ENCODE measurements at regions not wholly inside any gene's neighbourhood (a gene's known extent, or its start where the extent isn't known, plus 50 kb on each side); places are given as distances from the start of the nearest gene placed in this dataset.

DNA sequence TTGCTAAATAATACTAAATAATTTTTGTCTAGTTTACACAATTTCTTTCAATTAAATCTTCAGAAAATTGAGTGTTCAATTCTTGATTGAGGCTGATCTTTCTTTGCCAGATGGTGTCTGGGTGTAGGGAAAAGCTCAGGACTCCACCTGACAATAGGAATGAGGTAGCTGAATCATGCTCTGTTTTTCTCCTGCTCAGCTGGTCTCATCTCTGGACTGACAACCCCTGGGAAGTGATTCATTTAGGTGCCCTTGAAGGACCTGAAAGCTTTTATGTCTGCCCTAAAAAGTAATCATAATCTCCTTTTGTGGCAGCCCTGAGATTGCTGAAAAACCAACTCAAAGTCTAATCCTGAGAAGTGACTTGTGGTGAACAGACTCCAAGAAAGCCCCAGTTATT lies 255.4 kb downstream of the ETNK1 start:
- Histone ChIP-seq H3K4me3 (ENCODE audit: low read depth in 1 of 3, low read length in 3 of 3) (no peak overlapping the region), H3K4me1 (ENCODE audit: control insufficient read depth in 4 of 4, insufficient read depth in 4 of 4, low read length in 3 of 4) (no peaks in the 10 kb centered on the region), H3K27ac (ENCODE audit: low read depth in 1 of 2, low read length in 2 of 2) (no peak overlapping the region), H3K9me3 (ENCODE audit: control insufficient read depth in 4 of 4, low read length in 3 of 4) (no peaks in the 10 kb centered on the region), H3K9ac (ENCODE audit: low read depth in 1 of 2, low read length in 2 of 2) (no peak overlapping the region), H3K36me3 (ENCODE audit: control insufficient read depth in 4 of 4, insufficient read depth in 3 of 4, low read depth in 1 of 4, low read length in 3 of 4) (no peaks in the 10 kb centered on the region), H3K27me3 (ENCODE audit: control insufficient read depth in 4 of 4, insufficient read depth in 4 of 4, low read length in 3 of 4) (no peaks in the 10 kb centered on the region)
- TF ChIP-seq TAF1 (conservative IDR thresholded peaks at IDR 0.05): no peak
- TF ChIP-seq NR2F2 (IDR thresholded peaks at IDR 0.05): no peak
- no peak for TF ChIP-seq RAD21 (IDR thresholded peaks at IDR 0.05)
- no peak for TF ChIP-seq HNF4A (conservative IDR thresholded peaks at IDR 0.05)
- TF ChIP-seq ZBTB33 (IDR thresholded peaks at IDR 0.05): no peak
- DNase-seq (ENCODE audit: low spot score): no peak

DNA sequence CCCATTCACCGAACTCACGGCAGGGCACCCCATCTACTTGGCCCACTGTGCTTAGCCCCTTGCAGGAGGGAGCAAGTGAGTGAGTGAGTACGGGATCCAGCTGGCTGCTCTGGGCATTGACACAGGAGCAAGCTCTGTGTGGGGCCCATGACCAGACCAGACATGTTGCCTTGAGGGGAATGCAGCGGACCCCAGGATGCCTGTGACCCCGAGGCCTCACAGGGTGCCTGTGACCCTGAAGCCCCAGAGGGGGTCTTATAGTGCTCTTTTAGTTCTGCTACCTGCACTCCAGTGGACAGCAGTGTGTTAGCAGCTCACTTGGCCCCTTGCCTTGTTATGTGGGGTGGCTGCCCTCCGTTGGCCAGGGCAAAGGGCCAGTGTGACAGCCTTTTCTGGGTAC lies 255.8 kb downstream of the ETNK1 start:
- H3K9me3 ChIP-seq (ENCODE audit: control insufficient read depth in 4 of 4, low read length in 3 of 4): no peaks in the 10 kb centered on the region
- no peaks in the 10 kb centered on the region for H3K36me3 ChIP-seq (ENCODE audit: control insufficient read depth in 4 of 4, insufficient read depth in 3 of 4, low read depth in 1 of 4, low read length in 3 of 4)
- no peak overlapping the region for H3K9ac ChIP-seq (ENCODE audit: low read depth in 1 of 2, low read length in 2 of 2)
- H3K27me3 ChIP-seq (ENCODE audit: control insufficient read depth in 4 of 4, insufficient read depth in 4 of 4, low read length in 3 of 4): no peaks in the 10 kb centered on the region
- no peak overlapping the region for H3K4me3 ChIP-seq (ENCODE audit: low read depth in 1 of 3, low read length in 3 of 3)
- 69% methylated on average over 6 of the region's 6 CpGs for WGBS
- H3K27ac ChIP-seq (ENCODE audit: low read depth in 1 of 2, low read length in 2 of 2): no peak overlapping the region
- TF ChIP-seq EGR1 (IDR thresholded peaks at IDR 0.05; ENCODE audit: low read depth in 2 of 2) (no peak), NR2F2 (IDR thresholded peaks at IDR 0.05) (no peak), SP1 (IDR thresholded peaks at IDR 0.05) (no peak), TAF1 (conservative IDR thresholded peaks at IDR 0.05) (no peak), HNF4G (IDR thresholded peaks at IDR 0.05) (no peak), GABPA (IDR thresholded peaks at IDR 0.05 in 1 of 2, conservative IDR thresholded peaks at IDR 0.05 in 1 of 2) (no peak), RAD21 (IDR thresholded peaks at IDR 0.05) (no peak), RXRA (IDR thresholded peaks at IDR 0.05) (no peak), FOXA1 (IDR thresholded peaks at IDR 0.05) (no peak), ZBTB33 (IDR thresholded peaks at IDR 0.05) (no peak), FOXA2 (IDR thresholded peaks at IDR 0.05) (no peak), YY1 (IDR thresholded peaks at IDR 0.05) (no peak), REST (IDR thresholded peaks at IDR 0.05) (no peak), HNF4A (conservative IDR thresholded peaks at IDR 0.05) (no peak)
- TF ChIP-seq, protein P1, sequence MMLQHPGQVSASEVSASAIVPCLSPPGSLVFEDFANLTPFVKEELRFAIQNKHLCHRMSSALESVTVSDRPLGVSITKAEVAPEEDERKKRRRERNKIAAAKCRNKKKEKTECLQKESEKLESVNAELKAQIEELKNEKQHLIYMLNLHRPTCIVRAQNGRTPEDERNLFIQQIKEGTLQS (IDR thresholded peaks at IDR 0.05): no peak
- TF ChIP-seq, protein P2, sequence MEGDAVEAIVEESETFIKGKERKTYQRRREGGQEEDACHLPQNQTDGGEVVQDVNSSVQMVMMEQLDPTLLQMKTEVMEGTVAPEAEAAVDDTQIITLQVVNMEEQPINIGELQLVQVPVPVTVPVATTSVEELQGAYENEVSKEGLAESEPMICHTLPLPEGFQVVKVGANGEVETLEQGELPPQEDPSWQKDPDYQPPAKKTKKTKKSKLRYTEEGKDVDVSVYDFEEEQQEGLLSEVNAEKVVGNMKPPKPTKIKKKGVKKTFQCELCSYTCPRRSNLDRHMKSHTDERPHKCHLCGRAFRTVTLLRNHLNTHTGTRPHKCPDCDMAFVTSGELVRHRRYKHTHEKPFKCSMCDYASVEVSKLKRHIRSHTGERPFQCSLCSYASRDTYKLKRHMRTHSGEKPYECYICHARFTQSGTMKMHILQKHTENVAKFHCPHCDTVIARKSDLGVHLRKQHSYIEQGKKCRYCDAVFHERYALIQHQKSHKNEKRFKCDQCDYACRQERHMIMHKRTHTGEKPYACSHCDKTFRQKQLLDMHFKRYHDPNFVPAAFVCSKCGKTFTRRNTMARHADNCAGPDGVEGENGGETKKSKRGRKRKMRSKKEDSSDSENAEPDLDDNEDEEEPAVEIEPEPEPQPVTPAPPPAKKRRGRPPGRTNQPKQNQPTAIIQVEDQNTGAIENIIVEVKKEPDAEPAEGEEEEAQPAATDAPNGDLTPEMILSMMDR (IDR thresholded peaks at IDR 0.05; ENCODE audit: low read depth, low read length, missing input control): no peak
- TF ChIP-seq, protein P3, sequence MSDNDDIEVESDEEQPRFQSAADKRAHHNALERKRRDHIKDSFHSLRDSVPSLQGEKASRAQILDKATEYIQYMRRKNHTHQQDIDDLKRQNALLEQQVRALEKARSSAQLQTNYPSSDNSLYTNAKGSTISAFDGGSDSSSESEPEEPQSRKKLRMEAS (IDR thresholded peaks at IDR 0.05): no peak
- no peak for DNase-seq (ENCODE audit: low spot score)
- no peaks in the 10 kb centered on the region for H3K4me1 ChIP-seq (ENCODE audit: control insufficient read depth in 4 of 4, insufficient read depth in 4 of 4, low read length in 3 of 4)

All from liver (tissue), 8 donors.